OCI-M2 (cell line): ENCODE measurements at regions not wholly inside any gene's neighbourhood (a gene's known extent, or its start where the extent isn't known, plus 50 kb on each side); places are given as distances from the start of the nearest gene placed in this dataset.
"Not testable (repeated sequence)": the region's sequence is repeated elsewhere in the genome, so short reads cannot be mapped to it uniquely, and the experiment has no call there.

ENCODE experiments used
- DNase-seq: peaks from one replicate; lab custom pipeline; 2025; ENCODE audit not compliant: unreplicated experiment; lab: John Stamatoyannopoulos, UW

DNA sequence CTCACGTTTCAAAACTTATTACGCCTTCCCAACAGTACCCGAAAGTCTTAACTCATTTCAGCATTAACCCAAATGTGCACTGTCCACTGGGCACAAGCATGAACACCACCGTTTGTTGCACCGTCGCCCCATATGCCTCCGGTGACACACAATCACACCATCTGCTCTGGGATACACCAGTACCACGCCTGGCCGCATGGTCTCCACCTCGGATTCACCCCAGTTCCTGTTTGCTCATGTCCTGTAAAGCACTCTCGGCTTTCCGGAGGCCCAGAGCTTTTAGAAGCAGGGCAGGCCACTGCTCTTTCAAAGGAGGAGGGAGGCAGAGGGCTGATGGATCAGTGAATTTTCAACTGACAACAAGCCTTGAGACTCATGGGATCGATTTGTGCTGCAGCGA lies 1570.0 kb upstream of the DEFB115 start:
- DNase-seq = no peak

GRCh38 chr20:29689411-29690225 lies 1567.8 kb upstream of the DEFB115 start:
- no peak for DNase-seq

- DNase-seq = no peak
These were observed 1567.2 kb upstream of the DEFB115 start for GRCh38 chr20:29690274-29690673.

GRCh38 chr20:29740601-29740950 lies 1516.9 kb upstream of the DEFB115 start:
- DNase-seq = no peak

- DNase-seq = no peak
These were observed 1516.4 kb upstream of the DEFB115 start for GRCh38 chr20:29740951-29741593.

DNA sequence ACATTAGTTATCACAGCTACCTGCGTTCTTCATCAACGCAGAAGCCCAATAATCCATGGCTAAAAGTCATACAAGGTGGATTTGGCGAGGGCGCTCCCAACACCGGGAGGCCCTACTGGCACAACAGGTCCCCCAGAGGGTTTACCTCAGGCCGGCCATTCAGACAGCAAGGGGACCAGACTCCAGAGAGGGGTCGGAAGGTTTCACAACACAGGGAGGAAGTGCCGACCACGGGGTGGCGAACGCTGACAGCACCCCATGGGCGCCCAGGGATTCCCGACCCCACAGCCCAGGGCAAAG lies 1515.9 kb upstream of the DEFB115 start:
- DNase-seq = no peak

- no peak for DNase-seq
These were observed 1515.4 kb upstream of the DEFB115 start for GRCh38 chr20:29741894-29742698.

- no peak for DNase-seq
These were observed 1514.8 kb upstream of the DEFB115 start for GRCh38 chr20:29742699-29743100.

GRCh38 chr20:29743101-29743931 lies 1514.1 kb upstream of the DEFB115 start:
- DNase-seq = no peak

GRCh38 chr20:29744071-29744470 lies 1513.4 kb upstream of the DEFB115 start:
- no peak for DNase-seq

DNA sequence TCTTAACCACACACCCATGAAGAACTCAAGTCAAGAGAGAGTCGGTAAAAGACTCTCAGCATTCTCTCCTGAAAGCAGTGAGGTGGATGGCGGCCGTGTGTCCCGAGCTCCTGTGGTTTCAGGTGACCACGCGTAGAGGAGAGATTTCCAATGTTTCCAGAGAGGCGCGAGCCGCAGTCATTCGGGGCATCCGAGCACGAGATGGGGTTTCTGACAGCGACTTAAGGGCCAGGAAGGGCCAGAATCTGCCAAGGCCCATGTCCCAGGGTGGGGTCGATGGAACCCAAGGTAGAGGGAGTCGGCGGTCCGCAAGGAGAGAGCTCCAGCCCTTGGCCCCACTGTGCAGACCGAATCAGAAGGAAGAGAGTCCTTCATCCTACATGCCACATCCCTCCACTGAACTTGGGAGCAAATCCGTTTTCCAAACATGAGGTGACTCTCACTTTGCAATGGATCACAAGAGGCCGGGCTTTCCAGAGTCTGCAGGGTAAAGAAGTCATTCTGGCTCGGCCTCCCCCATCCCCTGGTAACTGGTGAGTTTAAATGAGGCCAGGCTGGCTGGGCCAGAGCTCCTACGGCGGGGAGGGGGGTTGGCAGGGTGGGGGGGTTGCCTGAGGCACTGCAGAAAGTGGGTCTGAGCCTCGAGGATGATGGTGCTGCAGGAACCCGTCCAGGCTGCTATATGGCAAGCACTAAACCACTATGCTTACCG lies 1511.8 kb upstream of the DEFB115 start:
- not testable (repeated sequence) for DNase-seq

DNA sequence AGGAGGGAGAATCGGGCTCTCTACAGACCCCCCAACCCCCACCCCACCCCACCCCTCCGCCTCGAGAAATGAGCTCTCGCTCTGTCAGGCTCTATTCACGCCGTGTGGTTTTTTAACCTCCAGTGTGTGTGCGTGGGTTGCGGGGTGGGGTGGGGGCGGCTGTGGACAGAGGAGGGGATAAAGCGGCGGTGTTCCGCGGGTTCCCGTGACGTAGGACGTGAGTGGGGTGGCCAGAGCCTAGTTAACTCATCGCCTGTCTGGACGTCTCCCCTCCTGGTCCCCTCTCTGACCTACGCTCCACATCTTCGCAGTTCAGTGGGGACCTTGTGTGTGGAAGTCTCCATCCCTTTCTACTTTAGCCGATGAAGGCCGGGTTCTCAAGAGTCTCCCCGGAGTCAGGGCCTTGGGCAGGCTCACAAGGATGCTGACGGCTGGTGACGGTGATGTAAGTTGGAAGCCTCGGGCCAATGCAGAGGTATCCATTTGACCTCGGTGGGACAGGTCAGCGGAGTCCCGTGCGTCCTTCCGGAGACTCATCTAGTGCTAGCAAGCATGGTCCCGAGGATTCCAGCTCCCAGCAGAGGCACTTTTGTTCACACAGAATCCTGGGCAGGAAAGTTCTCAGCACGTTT lies 1507.1 kb upstream of the DEFB115 start:
- no peak for DNase-seq

DNA sequence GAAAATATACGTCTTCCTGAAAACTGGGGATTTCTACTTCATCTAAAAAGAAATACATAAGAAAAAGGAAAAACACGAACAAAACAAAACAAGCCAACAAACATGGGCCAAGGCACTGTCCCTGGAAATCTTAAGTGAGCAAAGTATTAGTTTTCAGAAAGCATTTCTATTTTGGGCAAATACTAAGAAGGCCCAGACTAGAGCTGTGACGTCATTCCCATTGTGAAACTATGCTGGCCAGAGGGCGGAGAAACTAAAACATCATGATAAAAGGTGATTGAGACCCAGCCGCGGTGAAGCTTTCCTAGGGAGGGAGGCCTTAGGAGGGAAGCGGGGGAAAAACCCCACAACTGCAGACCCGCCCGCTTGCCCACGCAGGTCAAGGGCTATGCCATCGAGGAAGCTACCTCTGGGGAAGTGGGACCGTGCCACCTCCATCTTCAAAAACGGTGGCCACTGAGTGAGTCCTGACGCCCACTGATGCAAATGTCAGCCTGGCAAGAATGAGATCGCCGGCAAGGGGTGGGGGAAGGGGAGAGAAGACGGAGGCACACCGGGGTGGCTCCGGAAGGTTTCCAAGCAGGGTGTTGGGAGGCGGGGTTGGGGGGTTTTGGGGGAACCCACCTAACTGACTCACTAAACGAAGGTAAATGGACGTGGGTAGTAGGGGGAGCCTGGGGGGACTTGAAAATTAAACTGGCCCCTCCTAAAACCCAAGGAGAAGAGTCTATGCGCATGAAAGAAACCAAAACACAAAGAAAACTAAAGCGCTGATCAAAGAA lies 1504.6 kb upstream of the DEFB115 start:
- DNase-seq = not testable (repeated sequence)

- not testable (repeated sequence) for DNase-seq
These were observed 1504.1 kb upstream of the DEFB115 start for GRCh38 chr20:29753426-29753746.

GRCh38 chr20:29753879-29754278 lies 1503.6 kb upstream of the DEFB115 start:
- DNase-seq = not testable (repeated sequence)

- DNase-seq = not testable (repeated sequence)
These were observed 1501.5 kb upstream of the DEFB115 start for GRCh38 chr20:29755854-29756498.

- DNase-seq = no peak
These were observed 1500.8 kb upstream of the DEFB115 start for GRCh38 chr20:29756664-29757063.

DNA sequence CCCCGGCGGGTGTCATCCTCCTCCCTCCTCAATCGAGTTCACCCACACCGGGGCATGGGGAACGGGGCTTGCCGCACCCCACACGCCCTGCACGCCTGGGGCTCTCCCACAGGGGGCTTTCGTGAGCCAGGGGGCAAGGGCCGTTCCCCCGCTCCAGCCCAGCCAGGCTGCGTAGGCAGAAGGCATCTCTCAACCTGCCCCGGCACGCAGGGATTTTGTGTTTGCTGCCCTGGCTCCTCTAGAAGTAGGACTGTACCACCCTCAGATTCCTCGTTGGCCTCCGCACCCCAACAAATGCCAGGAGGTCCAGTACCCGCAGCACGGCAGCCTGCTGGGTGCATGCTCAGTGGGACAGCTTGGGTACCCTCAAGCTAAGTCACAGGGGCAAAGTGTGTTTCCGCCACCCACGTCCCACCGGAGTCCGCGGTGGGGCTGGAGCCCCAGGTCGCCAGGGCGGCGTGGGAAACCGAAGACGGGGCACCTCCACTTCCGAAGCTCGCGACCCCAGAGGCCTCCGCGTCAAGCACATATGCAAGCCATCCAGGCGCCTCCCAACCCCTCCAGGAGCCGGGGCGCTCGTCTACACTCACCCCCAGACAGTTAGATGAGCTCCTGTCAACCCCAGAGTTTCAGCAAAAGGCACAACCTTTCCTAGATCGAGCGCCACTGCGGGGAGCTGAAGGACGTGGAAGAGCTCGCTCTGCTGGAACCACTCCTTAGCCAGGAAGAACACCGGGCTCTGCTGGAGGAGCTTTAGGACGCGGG lies 1495.7 kb upstream of the DEFB115 start:
- not testable (repeated sequence) for DNase-seq
